ENCODE measurements at regions not wholly inside any gene's neighbourhood (a gene's known extent, or its start where the extent isn't known, plus 50 kb on each side); places are given as distances from the start of the nearest gene placed in this dataset.

GRCh38 chr10:85459906-85460305 is 906.7 kb downstream of the GRID1 start:
- TF ChIP-seq, protein P1, sequence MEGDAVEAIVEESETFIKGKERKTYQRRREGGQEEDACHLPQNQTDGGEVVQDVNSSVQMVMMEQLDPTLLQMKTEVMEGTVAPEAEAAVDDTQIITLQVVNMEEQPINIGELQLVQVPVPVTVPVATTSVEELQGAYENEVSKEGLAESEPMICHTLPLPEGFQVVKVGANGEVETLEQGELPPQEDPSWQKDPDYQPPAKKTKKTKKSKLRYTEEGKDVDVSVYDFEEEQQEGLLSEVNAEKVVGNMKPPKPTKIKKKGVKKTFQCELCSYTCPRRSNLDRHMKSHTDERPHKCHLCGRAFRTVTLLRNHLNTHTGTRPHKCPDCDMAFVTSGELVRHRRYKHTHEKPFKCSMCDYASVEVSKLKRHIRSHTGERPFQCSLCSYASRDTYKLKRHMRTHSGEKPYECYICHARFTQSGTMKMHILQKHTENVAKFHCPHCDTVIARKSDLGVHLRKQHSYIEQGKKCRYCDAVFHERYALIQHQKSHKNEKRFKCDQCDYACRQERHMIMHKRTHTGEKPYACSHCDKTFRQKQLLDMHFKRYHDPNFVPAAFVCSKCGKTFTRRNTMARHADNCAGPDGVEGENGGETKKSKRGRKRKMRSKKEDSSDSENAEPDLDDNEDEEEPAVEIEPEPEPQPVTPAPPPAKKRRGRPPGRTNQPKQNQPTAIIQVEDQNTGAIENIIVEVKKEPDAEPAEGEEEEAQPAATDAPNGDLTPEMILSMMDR (tag by site-specific recombination; IDR thresholded peaks at IDR 0.05), result no peak
- TF ChIP-seq TCF7L2 (IDR thresholded peaks at IDR 0.05; ENCODE audit: borderline replicate concordance, low read depth, low read length) (no peak), ZNF248 (tag by site-specific recombination; IDR thresholded peaks at IDR 0.05) (no peak), ZBTB8A (tag by site-specific recombination; IDR thresholded peaks at IDR 0.05) (no peak), ZBTB49 (tag by site-specific recombination; IDR thresholded peaks at IDR 0.05; ENCODE audit: low read depth) (no peak), ZNF132 (tag by site-specific recombination; IDR thresholded peaks at IDR 0.05; ENCODE audit: borderline replicate concordance) (no peak), RBAK (tag by site-specific recombination; IDR thresholded peaks at IDR 0.05) (no peak), ZNF23 (tag by site-specific recombination; IDR thresholded peaks at IDR 0.05; ENCODE audit: borderline replicate concordance) (no peak)
